Nephron progenitor cell (in vitro differentiated cells): ENCODE measurements at regions not wholly inside any gene's neighbourhood (a gene's known extent, or its start where the extent isn't known, plus 50 kb on each side); places are given as distances from the start of the nearest gene placed in this dataset.

Experiments
- DNase-seq: peaks from one replicate; pipeline ENCODE4 v3.0.0; 2021
- H3K27ac Mint-ChIP-seq: 2 replicates; pipeline ENCODE4 v1.8.0; 2021; ENCODE audit warnings: mild to moderate bottlenecking, moderate library complexity, mixed read lengths
- H3K27me3 Mint-ChIP-seq: 2 replicates; pipeline ENCODE4 v1.8.0; 2021; ENCODE audit warnings: mild to moderate bottlenecking, low read depth, mixed read lengths; ENCODE audit not compliant: poor library complexity
- H3K36me3 Mint-ChIP-seq: 2 replicates; pipeline ENCODE4 v1.8.0; 2021; ENCODE audit warnings: low read depth, mixed read lengths
- H3K4me1 Mint-ChIP-seq: 2 replicates; pipeline ENCODE4 v1.8.0; 2021; ENCODE audit warnings: mixed read lengths
- H3K4me3 Mint-ChIP-seq: 2 replicates; pipeline ENCODE4 v1.8.0; 2021; ENCODE audit warnings: mild to moderate bottlenecking, moderate library complexity, mixed read lengths
- H3K9me3 Mint-ChIP-seq: 2 replicates; pipeline ENCODE4 v1.8.0; 2021; ENCODE audit warnings: mild to moderate bottlenecking, moderate library complexity, mixed read lengths
- TF ChIP-seq, protein P1 (sequence below): fragments of 200-600 bp; sonication (generic); IDR thresholded peaks from 2 replicates; pipeline ENCODE4 v1.5.0; 2021; ENCODE audit warnings: antibody characterized with exemption

- Mint-ChIP-seq H3K36me3 (no peaks in the 10 kb centered on the region), H3K9me3 (no peaks in the 10 kb centered on the region), H3K27ac (no peak overlapping the region), H3K4me3 (no peak overlapping the region), H3K27me3 (peaks cover 18% of the 10 kb centered on the region), H3K4me1 (peaks cover 37% of the 10 kb centered on the region)
- TF ChIP-seq, protein P1, sequence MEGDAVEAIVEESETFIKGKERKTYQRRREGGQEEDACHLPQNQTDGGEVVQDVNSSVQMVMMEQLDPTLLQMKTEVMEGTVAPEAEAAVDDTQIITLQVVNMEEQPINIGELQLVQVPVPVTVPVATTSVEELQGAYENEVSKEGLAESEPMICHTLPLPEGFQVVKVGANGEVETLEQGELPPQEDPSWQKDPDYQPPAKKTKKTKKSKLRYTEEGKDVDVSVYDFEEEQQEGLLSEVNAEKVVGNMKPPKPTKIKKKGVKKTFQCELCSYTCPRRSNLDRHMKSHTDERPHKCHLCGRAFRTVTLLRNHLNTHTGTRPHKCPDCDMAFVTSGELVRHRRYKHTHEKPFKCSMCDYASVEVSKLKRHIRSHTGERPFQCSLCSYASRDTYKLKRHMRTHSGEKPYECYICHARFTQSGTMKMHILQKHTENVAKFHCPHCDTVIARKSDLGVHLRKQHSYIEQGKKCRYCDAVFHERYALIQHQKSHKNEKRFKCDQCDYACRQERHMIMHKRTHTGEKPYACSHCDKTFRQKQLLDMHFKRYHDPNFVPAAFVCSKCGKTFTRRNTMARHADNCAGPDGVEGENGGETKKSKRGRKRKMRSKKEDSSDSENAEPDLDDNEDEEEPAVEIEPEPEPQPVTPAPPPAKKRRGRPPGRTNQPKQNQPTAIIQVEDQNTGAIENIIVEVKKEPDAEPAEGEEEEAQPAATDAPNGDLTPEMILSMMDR = no peak
- no peak for DNase-seq
Observed at GRCh38 chr20:53879048-53879684, 191.2 kb downstream of the BCAS1 start.

- peaks cover 18% of the 10 kb centered on the region for H3K27me3 Mint-ChIP-seq
Observed at GRCh38 chr20:53878262-53879047, 191.9 kb downstream of the BCAS1 start.

DNA sequence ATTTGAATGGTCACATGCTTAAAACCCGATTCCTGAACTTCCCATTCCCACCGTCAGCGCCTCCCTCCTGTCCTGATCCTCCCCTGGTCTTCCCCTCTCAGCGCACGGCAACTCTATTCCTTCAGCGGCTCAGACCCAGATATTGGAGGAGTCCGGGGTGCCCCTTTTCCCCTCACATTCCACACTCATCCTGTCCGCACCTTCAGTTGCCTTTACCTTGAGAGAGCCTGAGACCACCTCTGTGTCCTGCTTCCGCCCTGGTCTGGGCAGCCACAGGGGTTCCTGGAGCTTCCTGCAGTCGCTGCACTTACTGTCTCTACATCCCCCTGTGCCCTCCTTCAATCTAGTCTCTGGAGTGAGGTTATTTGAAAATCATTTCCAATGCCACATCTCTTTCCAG, 193.4 kb downstream of the BCAS1 start:
- TF ChIP-seq, protein P1 = no peak
- peaks cover 18% of the 10 kb centered on the region for H3K27me3 Mint-ChIP-seq
- no peaks in the 10 kb centered on the region for H3K36me3 Mint-ChIP-seq
- no peak for DNase-seq
- H3K27ac Mint-ChIP-seq = no peak overlapping the region
- H3K9me3 Mint-ChIP-seq = no peaks in the 10 kb centered on the region
- H3K4me3 Mint-ChIP-seq = no peak overlapping the region
- H3K4me1 Mint-ChIP-seq = peaks cover 44% of the 10 kb centered on the region

More at GRCh38 chr20:53878262-53879047, 191.9 kb downstream of the BCAS1 start:
- H3K9me3 Mint-ChIP-seq = no peaks in the 10 kb centered on the region
- H3K4me1 Mint-ChIP-seq = peaks cover 34% of the 10 kb centered on the region
- no peak for DNase-seq
- no peaks in the 10 kb centered on the region for H3K36me3 Mint-ChIP-seq
- TF ChIP-seq, protein P1 = no peak
- no peak overlapping the region for H3K4me3 Mint-ChIP-seq
- no peak overlapping the region for H3K27ac Mint-ChIP-seq

- H3K36me3 Mint-ChIP-seq = no peaks in the 10 kb centered on the region
- TF ChIP-seq, protein P1 = no peak
- H3K4me3 Mint-ChIP-seq = no peak overlapping the region
- DNase-seq = no peak
- H3K27me3 Mint-ChIP-seq = peaks cover 17% of the 10 kb centered on the region
- peaks cover 48% of the 10 kb centered on the region for H3K4me1 Mint-ChIP-seq
- H3K9me3 Mint-ChIP-seq = no peaks in the 10 kb centered on the region
- H3K27ac Mint-ChIP-seq = no peak overlapping the region
Observed at GRCh38 chr20:53876470-53876869, 193.9 kb downstream of the BCAS1 start.

- Mint-ChIP-seq H3K27me3 (peaks cover 14% of the 10 kb centered on the region), H3K9me3 (no peaks in the 10 kb centered on the region), H3K27ac (no peak overlapping the region), H3K4me1 (peaks cover 58% of the 10 kb centered on the region), H3K4me3 (no peak overlapping the region), H3K36me3 (no peaks in the 10 kb centered on the region)
- no peak for DNase-seq
- TF ChIP-seq, protein P1 = no peak
Observed at GRCh38 chr20:53875452-53875851, 194.9 kb downstream of the BCAS1 start.

- no peak for DNase-seq
- H3K9me3 Mint-ChIP-seq = no peaks in the 10 kb centered on the region
- no peak overlapping the region for H3K4me3 Mint-ChIP-seq
- no peaks in the 10 kb centered on the region for H3K36me3 Mint-ChIP-seq
- peaks cover 65% of the 10 kb centered on the region for H3K4me1 Mint-ChIP-seq
- no peak overlapping the region for H3K27ac Mint-ChIP-seq
- peaks cover 14% of the 10 kb centered on the region for H3K27me3 Mint-ChIP-seq
- TF ChIP-seq, protein P1 = no peak
Observed at GRCh38 chr20:53874706-53875105, 195.7 kb downstream of the BCAS1 start.
